ENCODE measurements at regions not wholly inside any gene's neighbourhood (a gene's known extent, or its start where the extent isn't known, plus 50 kb on each side); places are given as distances from the start of the nearest gene placed in this dataset.
A peak's percentile ranks its signal among the peaks of the same experiment; 100 is the strongest.

GRCh38 chr2:151028691-151029176, 232.9 kb downstream of the RBM43 start:
- no peak for DNase-seq

- no peak for DNase-seq
Observed at GRCh38 chr2:151027151-151027550, 234.5 kb downstream of the RBM43 start.

- no peak for DNase-seq
Observed at GRCh38 chr2:151025816-151026215, 235.8 kb downstream of the RBM43 start.

- no peak for DNase-seq
Observed at GRCh38 chr2:151024696-151025251, 236.9 kb downstream of the RBM43 start.

- DNase-seq, result no peak
Observed at GRCh38 chr2:151021747-151022452, 239.8 kb downstream of the RBM43 start.

GRCh38 chr2:151020411-151020810, 241.3 kb downstream of the RBM43 start:
- no peak for DNase-seq

DNA sequence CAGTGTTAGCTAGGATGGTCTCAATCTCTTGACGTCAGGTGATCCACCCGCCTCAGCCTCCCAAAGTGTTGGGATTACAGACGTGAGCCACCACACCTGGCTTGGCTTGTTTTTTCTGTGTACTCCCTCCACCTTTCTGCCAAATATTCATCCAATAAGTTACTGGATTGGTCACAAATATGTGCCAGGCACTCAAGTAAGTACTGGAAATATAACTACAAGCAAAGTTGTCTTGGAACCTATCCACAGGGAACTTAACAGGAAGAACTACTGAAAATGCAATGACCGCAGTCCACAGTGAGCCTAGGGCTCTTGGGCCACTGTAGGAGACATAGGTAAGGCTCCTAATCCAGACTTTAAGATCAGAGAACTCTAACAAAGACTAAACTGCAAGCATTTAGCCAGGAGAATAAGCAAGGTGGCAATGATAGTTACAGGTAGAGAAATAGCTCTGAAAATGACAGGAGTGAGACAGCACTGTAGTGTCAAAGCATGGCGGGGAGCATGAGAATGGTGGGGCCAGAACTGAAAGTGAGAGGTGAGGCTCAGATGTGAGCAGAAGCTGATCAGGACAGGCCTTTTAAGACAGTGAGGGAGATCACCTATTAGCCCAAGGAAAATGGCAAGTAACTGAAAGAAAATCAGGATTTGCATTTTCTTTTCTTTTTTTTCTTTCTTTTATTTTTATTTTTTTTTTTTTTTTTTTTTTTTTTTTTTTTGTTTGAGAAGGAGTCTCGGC, 252.1 kb downstream of the RBM43 start:
- DNase-seq, result no peak

DNA sequence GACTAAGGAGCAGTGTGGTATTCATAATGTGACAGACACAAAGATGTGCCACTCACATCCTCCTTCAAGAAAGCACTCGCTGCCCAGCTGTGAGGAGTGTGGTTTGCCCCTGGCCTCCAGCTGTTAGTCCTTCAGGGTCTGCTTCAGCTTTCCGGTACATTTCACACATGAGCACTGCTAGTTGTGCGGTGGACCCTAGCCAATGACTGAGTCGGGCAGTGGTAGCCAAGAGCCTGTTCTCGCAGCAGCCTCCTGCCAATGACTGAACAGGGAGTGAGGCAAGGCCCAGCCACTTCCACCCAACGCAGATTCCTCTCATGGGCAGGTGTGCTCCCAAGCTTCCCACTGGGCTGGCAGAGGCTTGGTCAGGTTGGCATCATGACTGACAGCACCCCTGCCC, 254.3 kb downstream of the RBM43 start:
- no peak for DNase-seq

DNA sequence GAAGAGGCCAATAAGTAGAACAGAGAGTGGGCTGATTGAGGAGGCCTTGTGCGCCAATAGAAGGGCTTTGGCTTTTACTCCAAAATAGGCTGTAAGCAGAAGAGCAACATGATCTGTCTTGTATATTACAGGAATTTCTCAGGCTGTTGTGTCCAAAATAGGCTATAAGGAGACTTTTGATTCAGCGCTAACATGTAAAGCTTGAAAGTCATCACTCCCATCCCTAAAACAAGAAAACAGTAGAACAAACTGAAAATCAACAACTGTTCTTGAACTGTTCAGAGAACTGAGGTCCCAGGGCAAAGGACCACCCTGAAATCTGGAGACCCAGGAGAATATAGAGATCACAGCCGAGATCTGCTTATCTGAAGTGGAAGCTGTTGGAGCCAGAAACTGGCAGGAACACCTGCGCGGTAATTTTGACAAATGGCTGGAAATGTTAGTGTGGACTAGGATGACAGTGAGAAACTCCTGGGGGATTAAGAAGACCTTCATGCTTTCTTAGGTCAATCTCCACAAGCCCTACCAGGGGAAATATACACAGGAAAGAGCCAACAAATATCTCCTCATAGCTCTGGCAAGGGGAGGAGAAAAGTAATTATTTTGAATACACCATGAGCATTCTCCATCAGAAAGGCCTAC, 258.6 kb downstream of the RBM43 start:
- DNase-seq, result no peak

DNA sequence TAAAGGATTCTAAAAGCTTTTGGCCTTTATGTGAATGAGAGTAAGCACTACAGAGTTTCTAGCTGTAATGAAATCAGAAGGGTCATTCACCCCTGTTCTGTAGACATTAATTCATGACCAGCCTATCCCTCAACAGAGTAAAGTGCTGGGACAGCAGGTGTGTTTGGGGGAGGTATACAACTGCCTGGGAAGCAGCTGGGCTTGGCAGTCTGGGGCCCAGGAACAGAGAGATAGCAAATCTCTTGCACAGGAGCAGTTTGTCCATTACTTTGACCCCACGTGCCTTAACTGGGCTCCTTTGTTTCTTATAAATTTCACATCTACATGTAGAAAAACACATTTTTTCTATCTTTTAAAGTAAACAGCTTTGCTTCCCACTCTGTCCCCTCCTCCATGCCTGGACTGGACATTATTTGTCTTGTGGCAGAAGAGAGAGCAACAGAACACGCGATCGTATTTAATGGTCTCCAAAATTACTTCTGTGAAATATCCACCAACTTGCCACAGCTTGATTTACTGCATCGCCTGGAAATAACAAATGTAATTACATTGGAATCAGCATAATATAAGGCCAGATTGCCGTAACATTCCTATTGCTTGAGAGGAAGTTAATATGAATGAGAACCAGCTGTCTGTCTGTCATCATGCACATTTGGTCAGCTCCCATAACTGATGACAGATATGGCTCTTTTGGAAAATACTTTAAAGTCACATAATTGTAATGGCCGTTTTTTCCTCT, 263.8 kb downstream of the RBM43 start:
- peak; percentile 28 for DNase-seq

DNA sequence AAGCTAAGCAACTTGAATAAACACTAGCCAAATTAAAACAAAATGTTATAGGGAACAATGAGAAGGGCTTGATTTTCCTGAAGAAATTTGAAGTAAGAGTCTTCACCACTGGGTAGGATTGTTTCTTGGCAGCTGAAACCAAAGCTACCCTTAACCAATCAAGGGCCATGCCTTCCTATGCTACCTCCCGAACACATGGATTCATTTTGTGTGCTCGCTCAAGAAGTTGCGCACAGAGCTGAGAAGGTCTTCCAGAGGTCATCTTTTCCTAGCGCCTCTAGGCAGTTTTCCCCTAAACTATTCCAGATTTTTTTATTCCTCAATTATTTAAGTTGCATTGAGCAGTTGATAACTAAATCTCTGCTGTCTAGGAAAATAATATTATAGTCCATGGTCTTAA, 264.6 kb downstream of the RBM43 start:
- DNase-seq, result no peak

GRCh38 chr2:150994076-150994475, 267.6 kb downstream of the RBM43 start:
- DNase-seq, result no peak

- DNase-seq, result no peak
Observed at GRCh38 chr2:150989969-150990368, 271.7 kb downstream of the RBM43 start.

GRCh38 chr2:150985741-150986140, 275.9 kb downstream of the RBM43 start:
- DNase-seq, result no peak

DNA sequence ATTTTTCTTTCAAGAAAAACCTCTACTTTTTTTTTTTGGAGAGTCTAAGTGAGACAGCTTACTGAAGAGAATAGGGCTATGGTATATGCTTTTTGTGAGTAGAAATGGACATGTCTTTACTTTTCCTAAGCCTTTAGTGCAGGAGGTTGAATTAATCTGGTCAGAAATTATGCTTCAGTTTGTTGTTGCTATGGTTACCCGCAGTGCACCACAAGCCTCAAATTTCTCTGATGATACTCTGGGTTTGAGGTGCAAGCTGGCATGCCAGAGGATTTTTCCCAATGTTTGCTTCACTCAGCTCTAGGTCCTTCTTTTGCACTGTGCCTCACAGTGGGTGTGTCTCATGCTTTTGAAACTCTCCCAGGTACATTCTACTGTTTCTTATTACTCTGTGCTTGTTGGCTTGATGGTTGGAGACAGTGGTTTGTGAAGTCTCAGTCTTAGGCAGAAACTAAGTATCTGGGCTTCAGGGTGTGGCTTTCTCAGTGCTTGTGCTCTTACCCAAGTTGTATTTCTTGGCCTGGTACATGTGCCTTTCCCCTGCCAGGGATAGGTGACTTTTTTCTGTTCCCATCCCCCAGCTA, 278.3 kb downstream of the RBM43 start:
- DNase-seq, result no peak

GRCh38 chr2:150981826-150982225, 279.8 kb downstream of the RBM43 start:
- DNase-seq, result no peak

DNA sequence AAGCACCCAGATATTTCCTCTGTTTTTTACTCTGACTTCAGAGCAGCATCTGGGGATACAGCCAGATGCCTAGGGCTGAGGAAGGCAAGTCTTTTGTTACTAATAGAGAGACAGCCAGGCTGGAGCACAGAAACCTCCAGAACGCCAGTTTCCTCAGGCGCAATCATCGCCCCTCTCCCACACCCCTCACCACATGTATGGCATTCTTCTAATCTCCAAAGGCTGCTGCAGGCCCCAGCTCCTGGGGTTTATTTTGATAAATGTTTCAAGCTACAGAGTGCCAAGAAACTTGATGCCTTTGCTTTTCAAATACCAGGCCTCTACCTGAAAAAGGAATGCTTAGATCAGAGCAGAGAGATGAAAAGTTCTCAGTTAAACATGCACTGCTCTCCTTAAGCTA, 283.6 kb downstream of the RBM43 start:
- no peak for DNase-seq

- no peak for DNase-seq
Observed at GRCh38 chr2:150977296-150977695, 284.4 kb downstream of the RBM43 start.

- no peak for DNase-seq
Observed at GRCh38 chr2:150976604-150977003, 285.1 kb downstream of the RBM43 start.

- no peak for DNase-seq
Observed at GRCh38 chr2:150974864-150975263, 286.8 kb downstream of the RBM43 start.

DNA sequence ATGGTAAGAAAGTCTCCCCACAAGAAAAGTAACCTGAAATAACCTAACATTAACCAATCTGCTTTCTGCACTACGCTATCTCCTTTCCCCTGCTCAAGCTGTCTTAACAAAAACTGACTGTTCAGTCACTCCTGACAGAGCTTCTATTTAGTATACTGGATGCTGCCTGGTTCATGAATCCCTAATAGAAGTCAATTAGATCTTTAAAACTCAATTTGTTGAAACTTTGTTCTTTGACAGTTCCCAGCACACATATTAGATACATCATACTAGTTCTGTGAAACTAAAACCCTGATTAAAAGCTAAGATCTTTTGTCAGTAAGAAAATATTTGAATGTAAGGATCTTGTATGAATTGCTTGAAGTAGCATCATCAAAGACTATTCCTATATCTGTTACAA, 287.4 kb downstream of the RBM43 start:
- no peak for DNase-seq

DNA sequence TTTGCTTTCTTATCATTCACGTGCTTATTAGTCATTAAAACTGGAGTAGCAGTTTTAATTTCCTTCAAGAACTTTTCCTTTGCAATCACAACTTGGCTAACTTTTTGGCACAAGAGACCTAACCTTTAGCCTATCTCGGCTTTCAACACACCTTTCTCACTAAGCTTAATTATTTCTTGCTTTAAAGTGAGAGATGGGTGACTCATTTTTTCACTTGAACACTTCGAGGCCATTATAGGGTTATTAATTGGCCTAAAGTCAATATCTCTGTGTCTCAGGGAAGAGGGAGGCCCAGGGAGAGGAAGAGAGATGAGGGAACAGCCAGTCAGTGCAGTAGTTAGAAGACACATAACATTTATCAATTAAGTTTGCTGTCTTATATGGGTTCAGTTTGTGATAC, 289.8 kb downstream of the RBM43 start:
- no peak for DNase-seq

DNA sequence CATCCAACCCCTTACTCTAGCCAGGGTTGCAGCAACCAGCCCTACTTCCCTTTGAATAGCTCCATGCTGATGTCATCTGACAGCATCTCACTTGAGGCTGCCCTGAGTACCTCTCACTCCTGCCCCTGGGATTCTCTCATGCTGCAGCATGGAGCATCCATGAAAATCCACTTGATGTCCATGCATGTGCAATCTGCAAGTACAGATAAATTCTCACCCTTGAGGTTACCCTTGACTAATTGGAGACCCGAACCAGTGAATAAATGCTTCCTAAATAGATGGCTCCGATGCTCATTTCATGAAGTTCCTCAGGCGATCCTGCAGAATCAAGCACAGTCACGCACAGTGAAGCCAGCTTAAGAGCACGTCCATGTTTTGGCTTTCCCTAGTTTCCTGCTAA, 298.3 kb downstream of the RBM43 start:
- DNase-seq, result no peak
